22Rv1 (cell line): ENCODE measurements at regions not wholly inside any gene's neighbourhood (a gene's known extent, or its start where the extent isn't known, plus 50 kb on each side); places are given as distances from the start of the nearest gene placed in this dataset.

ENCODE experiments used
- H3K27ac ChIP-seq: fragments of 450-650 bp; 2 replicates; pipeline ENCODE4 v1.5.1; 2017
- ZFX ChIP-seq: fragments of 450-650 bp; IDR thresholded peaks from 2 replicates; pipeline ENCODE4 v1.6.1; 2017; ENCODE audit warnings: antibody characterized with exemption, borderline replicate concordance
- TF ChIP-seq, protein P1 (sequence below): fragments of 450-650 bp; IDR thresholded peaks from 2 replicates; pipeline ENCODE4 v1.5.1; 2017; ENCODE audit warnings: mild to moderate bottlenecking

DNA sequence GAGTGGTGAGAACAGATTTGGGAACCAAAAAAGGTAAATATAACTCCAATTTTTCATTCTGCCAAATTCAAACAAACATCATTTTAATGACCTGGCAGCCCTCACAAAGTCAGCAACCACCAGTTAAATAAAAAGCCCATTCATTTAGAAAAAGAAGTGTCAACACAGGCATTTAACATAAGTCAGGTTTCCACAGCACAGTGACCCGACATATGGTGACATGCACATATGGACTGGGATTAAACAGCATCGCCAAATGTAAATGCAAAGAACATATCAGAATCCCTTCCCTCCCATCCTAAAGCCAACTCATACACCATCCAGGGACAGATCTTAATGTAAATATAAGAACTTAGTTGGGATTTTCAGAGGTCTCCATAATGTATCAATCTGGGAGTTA is 293.2 kb downstream of the FGFR2 start:
- no peak for TF ChIP-seq ZFX
- TF ChIP-seq, protein P1, sequence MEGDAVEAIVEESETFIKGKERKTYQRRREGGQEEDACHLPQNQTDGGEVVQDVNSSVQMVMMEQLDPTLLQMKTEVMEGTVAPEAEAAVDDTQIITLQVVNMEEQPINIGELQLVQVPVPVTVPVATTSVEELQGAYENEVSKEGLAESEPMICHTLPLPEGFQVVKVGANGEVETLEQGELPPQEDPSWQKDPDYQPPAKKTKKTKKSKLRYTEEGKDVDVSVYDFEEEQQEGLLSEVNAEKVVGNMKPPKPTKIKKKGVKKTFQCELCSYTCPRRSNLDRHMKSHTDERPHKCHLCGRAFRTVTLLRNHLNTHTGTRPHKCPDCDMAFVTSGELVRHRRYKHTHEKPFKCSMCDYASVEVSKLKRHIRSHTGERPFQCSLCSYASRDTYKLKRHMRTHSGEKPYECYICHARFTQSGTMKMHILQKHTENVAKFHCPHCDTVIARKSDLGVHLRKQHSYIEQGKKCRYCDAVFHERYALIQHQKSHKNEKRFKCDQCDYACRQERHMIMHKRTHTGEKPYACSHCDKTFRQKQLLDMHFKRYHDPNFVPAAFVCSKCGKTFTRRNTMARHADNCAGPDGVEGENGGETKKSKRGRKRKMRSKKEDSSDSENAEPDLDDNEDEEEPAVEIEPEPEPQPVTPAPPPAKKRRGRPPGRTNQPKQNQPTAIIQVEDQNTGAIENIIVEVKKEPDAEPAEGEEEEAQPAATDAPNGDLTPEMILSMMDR, result no peak
- no peak overlapping the region for H3K27ac ChIP-seq

DNA sequence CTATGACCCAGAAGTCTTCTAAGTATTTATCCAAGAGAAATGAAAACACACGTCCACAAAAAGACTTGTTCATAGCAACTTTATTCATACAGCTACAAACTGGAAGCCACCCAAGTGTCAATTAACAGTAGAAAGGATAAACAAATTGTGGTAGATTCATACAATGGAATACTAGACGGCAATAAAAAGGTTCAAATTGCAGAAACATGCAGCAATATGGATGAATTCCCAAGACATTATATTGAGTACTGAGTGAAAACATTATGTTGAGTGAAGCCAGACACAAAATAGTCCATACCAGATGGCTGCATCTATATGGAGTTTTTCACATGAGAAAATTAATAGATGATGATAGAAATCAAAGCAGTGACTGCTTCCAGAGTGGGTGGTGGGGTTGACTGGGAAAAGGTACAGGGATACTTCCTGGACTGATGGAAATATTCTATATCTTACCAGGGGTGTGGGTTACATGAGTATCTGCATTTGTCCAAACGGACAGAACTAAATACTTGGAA is 292.0 kb downstream of the FGFR2 start:
- TF ChIP-seq ZFX, result no peak
- TF ChIP-seq, protein P1, result no peak
- no peak overlapping the region for H3K27ac ChIP-seq

DNA sequence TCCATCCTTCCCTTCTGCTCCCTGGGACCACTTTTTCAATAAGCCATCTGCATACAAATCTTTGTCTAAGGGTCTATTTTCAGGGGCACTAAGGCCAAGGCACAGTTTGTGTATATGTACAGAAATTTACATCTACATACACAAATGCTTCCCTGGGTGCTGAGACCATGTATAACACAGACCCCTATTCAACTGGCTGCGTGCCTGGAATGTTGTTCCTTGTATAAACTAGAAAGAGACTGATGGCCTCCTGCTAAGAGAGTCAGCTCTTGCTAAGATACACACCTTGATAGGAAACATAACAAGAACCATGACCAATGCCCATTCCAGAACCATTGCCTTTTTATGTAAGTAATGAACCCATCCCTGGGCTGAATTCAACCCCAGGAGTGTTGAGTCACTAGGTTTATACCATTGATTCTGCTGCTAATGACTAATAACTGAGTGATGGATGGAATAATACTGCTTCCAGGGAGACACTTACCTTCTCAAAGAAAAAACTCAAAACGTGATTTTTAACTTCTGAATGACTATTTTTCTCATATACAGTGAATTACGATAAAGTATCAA is 290.7 kb downstream of the FGFR2 start:
- TF ChIP-seq ZFX, result no peak
- TF ChIP-seq, protein P1, result no peak
- H3K27ac ChIP-seq, result no peak overlapping the region

DNA sequence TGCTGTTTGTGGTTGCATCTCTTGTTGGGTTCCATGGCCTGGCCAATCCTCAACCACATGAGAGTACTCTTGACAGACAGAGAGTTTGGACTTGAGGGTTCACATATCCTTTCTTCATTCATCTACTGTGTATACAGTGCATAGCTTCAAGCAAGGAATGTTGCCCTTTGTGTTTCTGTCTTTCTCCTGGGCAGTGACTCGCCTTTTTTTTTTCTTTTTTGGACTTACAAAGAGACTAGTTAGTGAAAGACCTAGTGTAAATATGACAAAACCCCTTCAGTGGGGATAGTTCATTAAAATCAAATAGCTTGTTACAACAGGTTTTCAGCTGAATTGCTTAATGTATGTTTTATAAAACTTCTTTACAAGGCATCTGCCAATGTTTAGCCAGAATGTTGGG is 290.2 kb downstream of the FGFR2 start:
- TF ChIP-seq, protein P1, result no peak
- no peak for TF ChIP-seq ZFX
- no peak overlapping the region for H3K27ac ChIP-seq

DNA sequence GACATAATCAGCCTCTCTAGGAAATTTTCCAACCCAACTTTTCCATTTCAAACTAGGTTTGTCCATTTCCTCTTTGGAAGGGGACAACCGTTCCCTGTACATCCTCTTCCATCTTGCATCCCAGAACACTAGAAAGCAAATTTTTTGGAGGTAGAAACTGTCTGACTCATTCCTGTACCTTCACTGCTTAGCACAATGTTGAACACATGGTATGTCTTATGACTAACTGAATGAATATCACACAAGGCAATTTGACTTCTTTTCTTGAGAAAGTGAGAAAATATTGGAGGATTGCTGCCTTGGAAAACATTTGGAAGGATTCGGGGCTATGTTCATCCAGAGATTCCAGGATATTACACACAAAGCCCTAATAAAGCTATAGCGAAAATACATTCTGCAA is 289.1 kb downstream of the FGFR2 start:
- TF ChIP-seq, protein P1, result no peak
- H3K27ac ChIP-seq, result no peak overlapping the region

DNA sequence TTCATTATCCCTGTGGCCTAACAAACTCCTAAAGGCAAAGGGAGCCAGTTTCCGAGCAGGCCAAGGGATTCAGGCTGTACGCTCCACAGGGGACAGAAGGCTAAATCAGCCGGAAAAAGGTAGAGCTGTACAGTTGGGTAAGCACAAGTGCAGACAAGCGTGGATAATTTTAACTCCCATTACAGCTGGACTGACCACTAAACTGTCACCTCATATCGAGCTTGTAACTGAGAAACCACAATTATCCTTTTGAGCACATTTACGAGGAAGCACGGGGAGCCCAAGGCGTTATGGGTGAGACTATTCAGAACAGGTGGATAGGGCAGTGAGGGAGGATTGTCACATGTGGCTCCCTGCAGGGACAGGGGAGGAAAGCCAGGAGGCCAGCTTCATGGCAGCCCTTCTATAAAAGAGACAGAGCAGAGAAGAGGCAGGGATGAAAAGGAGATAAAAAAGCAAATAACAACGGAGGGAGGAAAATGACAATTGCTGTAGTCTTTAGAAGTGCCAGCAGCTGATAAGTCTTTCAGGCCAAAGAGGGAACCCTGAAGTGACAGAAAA is 288.0 kb downstream of the FGFR2 start:
- TF ChIP-seq ZFX, result no peak
- TF ChIP-seq, protein P1, result no peak
- H3K27ac ChIP-seq, result no peak overlapping the region

DNA sequence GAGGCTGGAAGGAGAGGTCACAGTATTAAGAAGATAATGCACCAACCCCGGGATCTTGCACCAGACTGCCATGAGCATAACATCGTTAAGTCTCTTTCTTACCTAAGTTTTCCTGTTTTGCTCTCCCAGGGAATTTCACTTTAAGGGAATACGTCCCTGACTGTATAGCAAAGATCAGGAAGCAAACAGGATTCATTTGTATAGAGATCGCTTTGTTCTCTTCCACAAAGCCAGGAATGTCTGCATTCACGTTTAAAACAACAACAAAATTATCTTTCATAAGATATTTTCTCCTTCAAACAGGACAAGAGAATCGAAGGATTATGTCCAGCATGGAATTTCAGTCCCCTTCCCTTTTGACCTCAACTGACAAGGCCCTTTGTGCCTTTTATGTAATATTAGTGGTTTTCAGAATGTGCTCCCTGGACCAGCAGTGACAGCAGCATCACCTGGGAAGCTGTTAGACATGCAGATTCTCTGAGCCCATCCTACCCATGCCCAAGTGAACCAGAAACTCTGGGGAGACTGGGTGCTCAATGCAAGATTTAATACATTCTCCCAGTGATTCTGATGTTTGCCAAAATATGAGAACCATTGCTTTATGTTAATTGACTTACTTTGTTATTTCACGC is 286.3 kb downstream of the FGFR2 start:
- TF ChIP-seq, protein P1, result no peak
- TF ChIP-seq ZFX, result no peak
- no peak overlapping the region for H3K27ac ChIP-seq
